ENCODE measurements at regions not wholly inside any gene's neighbourhood (a gene's known extent, or its start where the extent isn't known, plus 50 kb on each side); places are given as distances from the start of the nearest gene placed in this dataset.
"Not testable (repeated sequence)": the region's sequence is repeated elsewhere in the genome, so short reads cannot be mapped to it uniquely, and the experiment has no call there.

DNA sequence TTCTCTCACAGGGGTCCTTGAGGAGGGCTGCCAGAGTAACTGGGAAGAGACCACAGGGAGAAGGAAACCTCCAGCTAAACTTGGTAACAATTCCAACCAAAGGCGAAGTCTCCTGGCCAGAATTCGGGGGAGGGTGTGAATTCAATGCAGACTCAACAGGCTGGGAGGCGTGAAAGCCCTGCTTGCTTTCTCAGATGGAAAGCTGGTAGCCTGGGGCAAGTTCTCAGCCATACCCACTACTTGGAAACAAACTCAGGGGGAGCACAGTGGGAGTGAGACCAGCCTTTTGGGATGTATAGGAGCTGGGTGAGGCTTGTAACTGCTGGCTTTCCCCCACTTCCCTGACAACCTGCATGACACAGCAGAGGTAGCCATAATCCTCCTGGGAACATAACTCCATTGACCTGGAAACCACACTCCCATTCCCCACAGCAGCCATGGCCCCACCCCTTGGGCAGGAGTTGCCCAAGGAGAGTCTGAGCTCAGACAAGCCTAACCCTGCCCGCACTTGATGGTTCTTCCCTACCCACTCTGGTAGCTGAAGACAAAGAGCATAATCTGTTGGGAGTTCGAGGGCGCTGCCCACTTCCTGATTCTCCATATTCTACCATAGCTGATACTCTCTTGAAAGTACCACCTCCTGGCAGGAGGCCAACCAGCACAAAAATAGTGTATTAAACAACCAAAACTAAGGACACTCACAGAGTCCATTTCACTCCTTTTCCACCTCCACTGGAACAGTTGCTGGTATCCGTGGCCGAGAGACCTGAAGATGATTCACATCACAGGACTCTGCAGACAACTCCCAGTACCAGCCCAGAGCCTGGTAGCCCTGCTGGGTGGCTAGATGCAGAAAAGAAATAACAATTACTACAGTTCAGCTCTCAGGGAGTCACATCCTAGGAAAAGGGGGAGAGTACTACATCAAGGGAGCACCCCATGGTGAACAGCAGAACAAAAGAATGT, 123.8 kb downstream of the FAM170A start:
- Histone ChIP-seq H3K27me3 (no peaks in the 10 kb centered on the region), H3K36me3 (no peaks in the 10 kb centered on the region), H3K27ac (no peak overlapping the region), H3K4me3 (no peak overlapping the region), H3K4me1 (no peaks in the 10 kb centered on the region), H3K9me3 (no peaks in the 10 kb centered on the region)
- TF ChIP-seq POLR2AphosphoS5 (IDR thresholded peaks at IDR 0.05) (no peak), EP300 (IDR thresholded peaks at IDR 0.05) (no peak)
- TF ChIP-seq, protein P1, sequence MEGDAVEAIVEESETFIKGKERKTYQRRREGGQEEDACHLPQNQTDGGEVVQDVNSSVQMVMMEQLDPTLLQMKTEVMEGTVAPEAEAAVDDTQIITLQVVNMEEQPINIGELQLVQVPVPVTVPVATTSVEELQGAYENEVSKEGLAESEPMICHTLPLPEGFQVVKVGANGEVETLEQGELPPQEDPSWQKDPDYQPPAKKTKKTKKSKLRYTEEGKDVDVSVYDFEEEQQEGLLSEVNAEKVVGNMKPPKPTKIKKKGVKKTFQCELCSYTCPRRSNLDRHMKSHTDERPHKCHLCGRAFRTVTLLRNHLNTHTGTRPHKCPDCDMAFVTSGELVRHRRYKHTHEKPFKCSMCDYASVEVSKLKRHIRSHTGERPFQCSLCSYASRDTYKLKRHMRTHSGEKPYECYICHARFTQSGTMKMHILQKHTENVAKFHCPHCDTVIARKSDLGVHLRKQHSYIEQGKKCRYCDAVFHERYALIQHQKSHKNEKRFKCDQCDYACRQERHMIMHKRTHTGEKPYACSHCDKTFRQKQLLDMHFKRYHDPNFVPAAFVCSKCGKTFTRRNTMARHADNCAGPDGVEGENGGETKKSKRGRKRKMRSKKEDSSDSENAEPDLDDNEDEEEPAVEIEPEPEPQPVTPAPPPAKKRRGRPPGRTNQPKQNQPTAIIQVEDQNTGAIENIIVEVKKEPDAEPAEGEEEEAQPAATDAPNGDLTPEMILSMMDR (IDR thresholded peaks at IDR 0.05) = no peak
- DNase-seq = no peak
- intact Hi-C loops (cut with DNase I; ENCODE audit: low total_unique reads) = no loop called here
- WGBS, 5 donors = 82 to 89% (median 88%) methylated on average over 8 of the region's 8 CpGs

DNA sequence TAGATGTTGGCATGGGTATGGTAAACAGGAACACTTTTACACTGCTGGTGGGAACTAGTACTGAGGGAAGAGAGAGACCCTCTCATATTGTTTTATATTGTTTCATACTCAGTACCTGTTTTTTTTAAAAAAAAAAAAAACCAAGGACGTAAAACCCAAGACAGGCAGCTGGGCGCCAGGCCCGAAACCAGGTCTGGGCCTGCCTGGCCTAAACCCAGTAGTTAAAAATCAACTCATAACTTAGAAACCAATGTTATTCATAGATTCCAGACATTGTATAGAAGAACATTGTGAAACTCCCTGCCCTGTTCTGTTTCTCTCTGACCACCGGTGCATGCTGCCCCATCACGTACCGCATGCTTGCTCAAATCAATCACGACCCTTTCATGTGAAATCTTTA, 125.5 kb downstream of the FAM170A start:
- DNase-seq; H3K36me3 ChIP-seq; H3K4me1 ChIP-seq; intact Hi-C loops (cut with DNase I; ENCODE audit: low total_unique reads); H3K27me3 ChIP-seq; H3K9me3 ChIP-seq; H3K27ac ChIP-seq; H3K4me3 ChIP-seq: not testable (repeated sequence)
- WGBS, 5 donors = 84 to 95% (median 92%) methylated on average over 7 of the region's 7 CpGs

DNA sequence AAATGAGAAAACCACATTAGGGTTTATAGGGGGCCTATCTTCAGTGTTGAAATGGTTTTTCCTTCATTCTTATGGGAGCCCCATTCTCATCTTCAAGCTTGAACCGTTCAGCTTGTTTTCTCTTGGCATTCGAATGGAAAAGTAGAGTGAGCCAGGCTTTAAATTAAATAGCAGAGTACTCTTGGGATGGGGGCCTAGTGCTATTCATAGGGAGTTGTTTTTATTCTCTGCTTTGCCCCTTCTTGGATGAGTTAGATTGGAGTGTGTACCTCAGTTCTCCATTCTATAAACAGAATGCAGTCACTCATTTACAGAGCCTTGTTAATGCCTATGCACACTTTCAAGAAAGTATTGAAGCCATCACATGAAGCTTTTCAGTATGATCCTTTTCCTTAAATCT, 127.9 kb downstream of the FAM170A start:
- Histone ChIP-seq H3K27me3 (no peaks in the 10 kb centered on the region), H3K9me3 (no peaks in the 10 kb centered on the region), H3K27ac (no peak overlapping the region), H3K4me1 (no peaks in the 10 kb centered on the region), H3K4me3 (no peak overlapping the region), H3K36me3 (no peaks in the 10 kb centered on the region)
- WGBS, 5 donors = 73 to 81% (median 76%) methylated on average over 2 of the region's 2 CpGs
- intact Hi-C loops (cut with DNase I; ENCODE audit: low total_unique reads) = no loop called here
- no peak for DNase-seq
- TF ChIP-seq EP300 (IDR thresholded peaks at IDR 0.05) = no peak
- TF ChIP-seq, protein P1 (IDR thresholded peaks at IDR 0.05) = no peak
- no peak for TF ChIP-seq POLR2A (IDR thresholded peaks at IDR 0.05)
- no peak for TF ChIP-seq POLR2AphosphoS5 (IDR thresholded peaks at IDR 0.05)

DNA sequence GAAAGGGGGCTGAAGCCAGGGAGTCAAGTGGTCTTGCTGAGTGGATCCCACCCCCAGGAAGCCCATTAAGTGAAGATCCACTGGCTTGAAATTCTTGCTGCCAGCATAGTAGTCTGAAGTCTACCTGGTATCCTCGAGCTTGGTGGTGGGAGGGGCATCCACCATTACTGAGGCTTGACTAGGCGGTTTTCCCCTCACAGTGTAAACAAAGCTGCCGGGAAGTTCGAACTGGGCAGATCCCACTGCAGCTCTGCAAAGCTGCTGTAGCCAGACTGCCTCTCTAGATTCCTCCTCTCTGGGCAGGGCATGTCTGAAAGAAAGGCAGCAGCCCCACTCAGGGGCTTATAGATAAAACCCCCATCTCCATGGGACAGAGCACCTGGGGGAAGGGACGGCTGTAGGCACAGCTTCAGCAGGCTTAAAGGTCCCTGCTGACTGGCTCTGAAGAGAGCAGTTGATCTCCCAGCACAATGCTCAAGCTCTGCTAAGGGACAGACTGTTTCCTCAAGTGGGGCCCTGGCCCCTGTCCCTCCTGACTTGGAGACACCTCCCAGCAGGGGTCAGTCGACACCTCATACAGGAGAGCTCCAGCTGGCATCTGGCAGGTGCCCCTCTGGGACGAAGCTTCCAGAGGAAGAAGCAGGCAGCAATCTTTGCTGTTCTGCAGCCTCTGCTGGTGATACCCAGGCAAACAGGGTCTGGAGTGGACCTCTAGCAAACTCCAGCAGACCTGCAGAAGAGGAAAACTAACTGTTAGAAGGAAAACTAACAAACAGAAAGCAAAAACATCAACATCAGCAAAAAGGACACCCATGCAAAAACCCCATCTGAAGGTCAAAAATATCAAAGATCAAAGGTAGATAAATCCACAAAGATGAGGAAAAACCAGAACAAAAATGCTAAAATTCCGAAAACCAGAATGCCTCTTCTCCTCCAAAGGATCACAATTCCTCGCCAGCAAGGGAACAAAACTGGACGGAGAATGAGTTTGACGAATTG, 140.6 kb downstream of the FAM170A start:
- H3K4me1 ChIP-seq; H3K9me3 ChIP-seq; H3K4me3 ChIP-seq; intact Hi-C loops (cut with DNase I; ENCODE audit: low total_unique reads); H3K27me3 ChIP-seq; H3K27ac ChIP-seq; H3K36me3 ChIP-seq: not testable (repeated sequence)
- 52 to 65% (median 56%) methylated on average over 9 to 11 of the region's 11 CpGs for WGBS, 5 donors
- peak in 1 of 2 donors; percentile 4 for DNase-seq

DNA sequence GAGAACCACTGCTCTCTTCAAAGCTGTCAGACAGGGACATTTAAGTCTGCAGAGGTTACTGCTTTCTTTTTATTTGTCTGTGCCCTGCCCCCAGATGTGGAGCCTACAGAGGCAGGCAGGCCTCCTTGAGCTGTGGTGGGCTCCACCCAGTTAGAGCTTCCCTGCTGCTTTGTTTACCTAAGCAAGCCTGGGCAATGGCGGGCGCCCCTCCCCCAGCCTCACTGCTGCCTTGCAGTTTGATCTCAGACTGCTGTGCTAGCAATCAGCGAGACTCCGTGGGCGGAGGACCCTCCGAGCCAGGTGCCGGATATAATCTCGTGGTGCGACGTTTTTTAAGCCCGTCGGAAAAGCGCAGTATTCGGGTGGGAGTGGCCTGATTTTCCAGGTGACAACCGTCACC, 150.8 kb downstream of the FAM170A start:
- DNase-seq; H3K27ac ChIP-seq; H3K27me3 ChIP-seq; intact Hi-C loops (cut with DNase I; ENCODE audit: low total_unique reads); H3K36me3 ChIP-seq; H3K4me3 ChIP-seq; H3K4me1 ChIP-seq: not testable (repeated sequence)
- H3K9me3 ChIP-seq = peaks cover 0 to 11% (median 0%) of the 10 kb centered on the region in 4 donors
- WGBS, 5 donors = 78 to 95% (median 85%) methylated on average over 13 to 15 of the region's 15 CpGs
